ENCODE measurements at regions not wholly inside any gene's neighbourhood (a gene's known extent, or its start where the extent isn't known, plus 50 kb on each side); places are given as distances from the start of the nearest gene placed in this dataset.

- TF ChIP-seq FOXM1 (IDR thresholded peaks at IDR 0.05; ENCODE audit: borderline replicate concordance) (no peak), ELF4 (IDR thresholded peaks at IDR 0.05) (no peak), TARDBP (IDR thresholded peaks at IDR 0.05) (no peak), ARNT (IDR thresholded peaks at IDR 0.05) (no peak), FOXK2 (IDR thresholded peaks at IDR 0.05) (no peak), LEF1 (IDR thresholded peaks at IDR 0.05; ENCODE audit: borderline replicate concordance) (no peak)
Measured at GRCh38 chr13:63005625-63006024, 1590.0 kb upstream of the PCDH20 start.

Data from HEK293T (cell line).